UCSD-AML1 (cell line): ENCODE measurements at regions not wholly inside any gene's neighbourhood (a gene's known extent, or its start where the extent isn't known, plus 50 kb on each side); places are given as distances from the start of the nearest gene placed in this dataset.
A peak's percentile ranks its signal among the peaks of the same experiment; 100 is the strongest.

ENCODE experiments used
- DNase-seq: peaks from one replicate; lab custom pipeline; 2025; ENCODE audit not compliant: unreplicated experiment; lab: John Stamatoyannopoulos, UW

DNA sequence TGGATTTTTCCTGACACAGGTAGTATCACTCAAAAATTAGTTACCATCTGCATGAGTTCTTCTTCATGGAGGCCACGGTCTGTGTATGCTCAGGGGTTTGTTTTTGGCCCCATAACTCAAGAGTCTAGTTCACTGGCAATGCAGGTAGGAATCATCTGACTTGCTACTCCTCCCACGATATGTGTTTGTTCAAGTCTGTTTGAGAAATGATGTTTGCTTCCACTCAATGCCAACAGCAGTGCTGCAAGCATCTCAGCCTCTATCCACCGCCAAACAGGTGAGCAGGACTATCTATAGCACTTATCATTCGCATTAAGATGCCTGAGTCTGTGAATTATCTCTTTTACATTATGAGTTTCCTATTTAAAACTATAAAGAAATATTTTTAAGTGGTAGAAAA, 264.8 kb upstream of the PTGER4 start:
- no peak for DNase-seq

DNA sequence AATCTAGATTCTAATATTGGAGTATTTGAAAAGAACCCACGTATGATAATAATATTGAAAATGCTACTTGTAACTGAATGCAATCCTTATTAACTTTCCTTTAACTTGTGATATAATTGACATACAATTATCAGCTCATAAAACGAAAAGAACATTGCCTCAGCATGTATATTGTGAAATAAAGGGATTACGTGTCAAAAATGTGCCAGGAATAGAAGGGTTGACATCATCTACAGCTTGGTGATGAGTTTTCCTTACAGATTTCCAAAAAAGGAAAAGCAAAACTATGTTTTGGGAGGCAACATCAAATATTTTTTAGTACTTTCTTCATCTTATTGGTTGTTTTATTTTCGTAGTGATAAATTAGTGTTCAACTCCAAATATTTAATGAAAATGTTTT, 266.0 kb upstream of the PTGER4 start:
- no peak for DNase-seq

DNA sequence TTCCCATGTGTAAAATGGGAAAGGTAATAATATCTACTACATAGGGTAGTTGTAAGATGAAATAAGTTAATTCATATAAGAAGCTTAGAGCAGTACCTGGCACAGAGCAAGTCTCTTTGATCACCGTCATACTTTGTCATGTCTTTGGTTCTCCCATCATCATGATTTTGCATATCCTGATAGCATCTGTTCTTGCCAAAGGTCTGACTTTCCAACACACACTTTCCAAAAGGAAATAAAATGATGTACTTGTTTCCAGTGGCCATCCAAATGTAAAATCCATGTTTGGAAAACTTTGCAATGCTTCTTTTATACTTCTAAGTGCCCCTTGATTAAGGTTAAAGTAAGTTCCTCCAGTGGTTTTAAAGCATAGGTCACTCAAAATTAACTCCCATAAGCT, 266.9 kb upstream of the PTGER4 start:
- DNase-seq: no peak

DNA sequence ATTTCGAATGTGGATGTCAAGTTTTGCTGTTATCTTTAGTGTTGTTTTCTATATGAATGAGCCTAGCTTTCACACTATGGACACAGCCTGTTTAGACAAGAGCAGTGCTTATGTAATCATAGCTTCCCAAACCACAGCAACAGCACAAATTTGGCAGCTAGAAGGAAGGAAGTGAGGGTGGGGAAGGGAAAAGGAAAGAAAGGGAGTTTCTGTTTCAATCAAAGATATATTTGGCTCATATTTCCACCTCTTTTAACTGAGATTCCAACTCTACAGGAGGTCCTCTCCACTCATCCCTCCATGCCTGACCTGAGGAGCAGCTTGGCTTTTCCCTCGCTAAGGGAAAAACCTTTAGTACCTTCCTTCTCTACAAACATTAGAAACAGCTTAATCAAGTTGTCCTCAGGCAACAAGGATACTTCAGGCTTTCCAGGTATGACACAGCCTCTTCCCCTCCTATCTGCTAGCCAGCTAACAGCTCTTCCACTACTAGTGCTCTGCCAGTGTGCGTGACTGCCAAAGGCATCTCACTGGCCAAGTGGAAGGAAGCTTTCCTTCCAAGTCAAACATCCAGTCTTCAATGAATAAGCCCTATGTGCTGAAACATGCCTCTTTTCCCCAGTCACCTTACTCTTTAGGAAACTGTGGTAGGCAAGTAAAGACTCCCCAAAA, 268.6 kb upstream of the PTGER4 start:
- peak; percentile 14 for DNase-seq

DNA sequence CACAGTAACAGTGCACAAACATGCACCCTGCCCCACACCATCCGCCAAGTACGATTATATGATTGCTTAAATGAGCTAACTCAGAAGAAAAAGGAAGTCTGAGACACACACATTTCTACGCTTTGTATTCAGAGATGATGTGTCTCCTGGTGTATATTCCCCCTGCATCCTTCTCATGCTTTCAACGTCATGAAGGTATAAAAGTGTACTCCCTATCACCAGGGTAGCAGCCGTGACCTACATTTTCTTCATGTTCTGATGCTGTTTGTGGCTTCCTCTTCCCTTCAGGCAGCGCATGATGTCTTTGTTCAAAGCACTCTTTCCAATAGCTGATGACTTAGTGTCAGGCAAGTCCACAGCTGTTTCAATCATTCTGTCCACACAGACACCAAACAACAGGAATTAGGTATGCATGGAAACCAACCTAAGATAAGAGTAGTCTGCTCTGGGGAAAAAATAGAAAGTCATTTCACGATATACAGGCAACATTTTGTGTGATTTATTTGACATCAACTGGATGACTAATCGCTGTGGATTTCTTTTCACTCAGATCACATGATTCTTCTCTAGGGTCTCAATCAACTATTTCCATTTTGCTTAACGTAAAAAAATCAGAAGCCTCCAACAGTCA, 269.4 kb upstream of the PTGER4 start:
- peak; percentile 21 for DNase-seq

DNA sequence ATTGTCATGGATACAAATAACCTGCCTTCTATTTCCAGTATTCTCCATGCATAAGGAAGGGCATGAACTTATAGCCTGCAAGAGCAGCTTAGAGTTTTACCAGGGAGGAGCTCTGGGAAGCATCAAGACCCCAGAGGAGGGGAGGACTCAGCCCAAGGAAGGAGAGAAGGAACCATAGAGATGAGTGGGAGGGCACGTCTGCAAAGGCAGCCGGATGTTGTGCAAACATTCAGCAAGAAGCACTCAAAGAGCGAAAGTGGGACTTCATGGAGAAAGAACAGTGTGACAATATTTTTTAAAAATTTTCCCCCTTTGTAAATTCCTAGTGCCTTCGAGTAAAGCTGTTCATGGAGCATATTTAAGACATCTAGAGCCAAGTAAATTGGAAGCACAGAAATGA, 270.1 kb upstream of the PTGER4 start:
- DNase-seq: peak; percentile 52

DNA sequence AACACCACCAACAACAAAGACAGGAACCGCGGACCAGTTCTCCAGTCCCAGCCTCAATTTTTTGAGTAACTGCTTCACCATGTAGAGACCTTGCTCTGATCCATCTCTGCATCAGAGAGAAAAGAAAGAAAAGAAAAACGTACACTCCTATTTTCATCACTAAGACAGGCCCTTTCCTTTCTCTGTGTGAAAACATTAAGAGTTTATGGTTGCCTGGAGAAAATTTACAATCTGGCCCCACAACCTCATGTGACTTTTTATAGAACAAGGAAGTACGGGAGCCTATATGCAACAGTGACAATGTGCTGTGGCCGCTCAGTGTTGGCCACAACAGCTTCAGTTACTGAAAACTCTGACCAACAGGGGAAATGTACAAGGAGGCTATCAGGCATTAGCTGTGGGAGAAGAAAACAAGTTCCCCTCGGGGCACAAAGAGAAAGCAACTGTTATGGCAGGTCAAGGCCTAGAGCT, 272.9 kb upstream of the PTGER4 start:
- DNase-seq: peak; percentile 28

DNA sequence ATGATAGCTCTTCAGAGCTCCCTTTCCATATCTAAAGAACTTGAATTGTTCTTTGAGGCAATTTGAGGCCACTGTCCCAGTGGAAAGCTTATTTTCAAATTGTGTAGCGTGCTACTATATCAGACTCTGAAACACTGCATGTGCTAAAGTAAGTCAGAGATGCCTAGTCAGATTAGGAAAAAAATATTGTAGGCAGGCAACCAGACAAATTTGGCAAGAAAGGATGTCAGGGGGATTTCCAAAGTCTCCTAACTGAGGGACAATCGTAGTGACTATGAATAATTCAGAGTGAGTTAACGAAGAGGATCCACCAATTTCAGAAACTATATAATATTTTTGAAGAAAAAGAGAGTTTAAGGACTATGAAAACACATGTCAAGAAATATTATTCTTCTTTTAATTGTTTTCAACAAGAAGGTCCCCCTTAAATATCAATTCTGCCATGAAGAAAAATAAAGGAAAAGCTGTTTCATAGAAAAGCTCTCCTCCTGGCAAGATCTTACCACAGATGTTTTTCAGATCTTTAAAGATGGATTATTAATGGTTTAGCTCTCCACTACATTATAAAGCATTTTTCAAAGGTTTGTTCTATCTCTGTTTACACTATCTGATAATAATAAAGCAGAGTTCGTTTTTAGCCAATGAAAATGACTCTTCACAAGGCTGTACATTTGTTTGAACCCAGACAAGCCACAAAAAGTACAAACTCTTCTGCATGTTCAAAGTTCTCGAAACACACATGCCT, 273.5 kb upstream of the PTGER4 start:
- no peak for DNase-seq

DNA sequence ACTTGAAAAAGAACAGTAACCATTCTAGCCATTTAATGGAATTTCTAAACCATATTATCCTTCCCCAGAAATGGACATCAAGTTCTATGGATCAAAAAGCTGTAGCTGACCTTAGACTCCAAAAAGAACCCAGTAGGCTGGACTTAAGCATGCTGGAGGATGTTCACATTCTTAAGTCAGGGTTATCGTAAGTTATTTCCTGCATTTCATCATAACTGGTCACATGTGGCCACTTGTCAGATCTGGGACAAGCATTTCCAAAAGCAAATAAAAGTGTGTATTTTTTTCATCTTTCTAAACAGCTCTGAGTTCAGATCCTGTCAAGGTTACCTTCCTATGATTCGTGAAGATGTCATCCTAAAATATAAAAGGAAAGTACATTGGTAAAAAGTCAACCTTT, 274.5 kb upstream of the PTGER4 start:
- DNase-seq: no peak

DNA sequence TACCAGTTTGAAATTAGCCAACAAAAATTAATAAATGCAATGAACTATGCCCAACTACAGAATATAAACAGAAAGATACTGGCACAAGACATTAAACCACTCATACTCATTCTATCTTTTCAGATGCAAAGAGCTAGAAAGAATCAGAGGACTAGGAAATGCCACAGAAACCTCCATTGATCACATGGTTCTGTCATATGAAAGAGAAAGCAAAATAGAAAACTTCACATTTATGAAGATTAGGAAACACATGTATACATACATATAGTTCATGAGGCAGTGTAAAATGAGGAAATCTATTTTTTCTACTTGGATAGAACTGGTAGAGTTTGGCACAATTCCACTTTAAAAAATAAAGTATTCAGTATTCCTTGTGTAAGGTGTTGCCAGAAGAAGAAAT, 275.1 kb upstream of the PTGER4 start:
- DNase-seq: no peak

DNA sequence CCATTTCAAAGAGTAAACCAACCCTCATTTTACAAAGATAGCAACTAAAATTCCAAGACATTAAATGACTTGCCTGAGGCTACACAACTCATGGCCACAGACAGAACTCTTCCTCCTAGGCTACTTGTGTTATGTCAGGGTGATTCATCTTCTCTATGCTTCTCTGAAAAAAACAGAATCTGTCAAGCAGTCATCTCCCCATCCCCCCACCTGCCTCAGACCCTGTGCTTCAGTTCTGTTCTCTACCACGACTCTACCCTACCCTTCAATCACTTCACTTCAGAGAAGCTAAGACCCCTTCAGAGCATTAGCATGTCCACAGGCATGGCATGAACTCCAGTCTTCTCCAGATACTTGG, 277.7 kb upstream of the PTGER4 start:
- peak; percentile 11 for DNase-seq

DNA sequence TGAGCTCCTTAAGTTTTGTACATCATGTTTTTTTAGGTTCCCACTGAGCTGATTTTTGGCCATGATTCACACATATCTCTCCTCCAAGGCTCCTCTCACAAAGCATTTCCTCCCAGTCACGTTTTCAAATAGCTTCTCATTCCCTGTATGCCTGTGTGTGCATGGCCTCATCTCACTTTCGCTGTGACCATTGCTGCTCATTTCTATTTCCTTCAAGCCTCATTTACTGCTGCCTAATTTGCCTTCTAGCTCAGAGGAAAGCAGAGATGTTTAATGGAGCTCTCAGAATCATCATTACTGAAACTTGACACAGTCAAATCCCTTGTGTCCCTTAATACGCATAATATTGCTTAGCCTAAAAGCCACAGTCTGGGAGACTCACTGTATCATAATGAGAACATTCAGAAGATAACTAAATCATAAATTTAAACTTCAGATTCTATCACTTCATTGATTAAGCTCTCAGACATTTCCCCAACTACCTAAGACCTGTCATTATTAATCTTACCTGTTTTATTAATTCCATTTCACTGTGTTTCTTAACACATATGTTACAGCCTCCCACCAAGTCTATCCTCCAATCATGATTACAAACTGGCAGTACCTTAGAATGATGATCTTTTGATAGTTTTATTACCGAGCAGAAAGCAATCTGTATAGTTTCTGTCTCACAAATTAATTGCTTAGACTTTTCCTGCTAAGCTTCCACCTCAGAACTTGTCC, 278.3 kb upstream of the PTGER4 start:
- DNase-seq: no peak

DNA sequence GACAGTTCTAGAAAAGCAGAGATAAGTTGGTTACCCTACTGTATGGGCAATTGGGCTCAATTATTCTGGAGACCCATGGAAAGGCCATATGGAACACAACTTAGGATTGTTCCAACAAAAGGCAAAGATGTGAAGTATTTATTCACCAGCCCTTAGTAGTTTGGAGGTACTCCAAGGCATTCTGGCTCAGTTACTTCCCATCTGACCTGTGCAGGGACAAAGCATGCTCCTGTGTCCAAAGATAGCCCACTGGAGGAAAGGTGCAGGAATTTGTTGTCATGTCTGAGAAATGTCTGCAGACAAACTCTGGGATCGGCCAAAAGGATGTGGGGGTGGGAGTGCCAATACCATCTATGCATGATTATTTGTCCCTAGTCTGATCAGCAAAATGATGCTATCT, 279.5 kb upstream of the PTGER4 start:
- no peak for DNase-seq

DNA sequence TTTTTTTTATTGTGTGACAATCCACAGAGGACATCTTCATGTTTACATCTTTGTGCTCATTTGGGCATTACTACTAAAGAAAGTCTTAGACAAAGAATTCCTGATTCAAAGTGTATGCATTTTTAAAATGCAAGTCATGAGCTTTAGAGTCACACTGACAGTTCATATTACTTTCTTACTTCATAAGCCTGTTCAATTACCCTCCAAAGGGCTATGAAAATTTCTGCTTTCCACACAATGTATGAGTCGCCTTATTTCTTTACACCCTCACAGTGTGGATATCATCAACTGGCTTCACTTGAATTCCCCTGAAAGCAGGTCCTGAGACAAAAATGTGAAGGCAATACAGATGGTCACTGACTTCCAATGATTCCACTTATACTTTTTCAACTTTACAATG, 280.4 kb upstream of the PTGER4 start:
- DNase-seq: no peak

DNA sequence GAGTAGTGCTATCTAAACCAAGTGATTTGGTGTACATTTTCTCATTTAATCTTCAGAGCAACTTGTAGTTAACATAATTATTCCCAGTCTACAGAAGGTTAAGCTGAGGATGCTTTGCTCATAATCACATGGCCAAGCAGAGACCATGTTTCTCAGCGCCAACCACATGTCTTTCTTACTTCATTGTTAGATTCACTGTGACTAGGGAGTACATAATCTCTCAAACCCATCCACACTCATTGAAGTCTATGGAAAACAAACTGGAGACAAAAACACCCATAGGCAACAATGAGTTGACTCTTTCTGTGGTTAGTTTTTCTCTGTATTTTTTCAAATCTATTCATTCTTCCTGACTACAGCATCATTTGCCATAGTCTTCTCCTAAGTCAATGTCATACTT, 281.7 kb upstream of the PTGER4 start:
- DNase-seq: no peak

DNA sequence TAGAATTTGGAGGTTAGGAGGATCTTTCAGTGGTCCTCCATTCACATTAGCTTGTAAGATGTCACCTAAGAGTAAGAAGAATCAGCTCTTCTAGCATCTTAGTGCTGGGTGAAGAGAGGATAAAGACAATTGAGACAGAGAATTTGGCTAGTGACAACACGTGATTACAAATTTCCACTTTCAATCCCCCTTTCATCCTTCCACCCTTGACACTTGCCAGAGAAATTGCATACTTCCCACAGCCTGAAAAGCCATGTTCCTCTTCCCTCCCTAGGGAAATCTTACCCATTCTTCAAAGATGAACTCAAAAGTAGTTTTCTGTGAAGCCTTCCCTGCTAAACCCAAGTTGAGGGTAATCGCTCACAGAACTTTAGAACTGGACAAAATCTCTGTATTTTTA, 282.6 kb upstream of the PTGER4 start:
- DNase-seq: no peak

DNA sequence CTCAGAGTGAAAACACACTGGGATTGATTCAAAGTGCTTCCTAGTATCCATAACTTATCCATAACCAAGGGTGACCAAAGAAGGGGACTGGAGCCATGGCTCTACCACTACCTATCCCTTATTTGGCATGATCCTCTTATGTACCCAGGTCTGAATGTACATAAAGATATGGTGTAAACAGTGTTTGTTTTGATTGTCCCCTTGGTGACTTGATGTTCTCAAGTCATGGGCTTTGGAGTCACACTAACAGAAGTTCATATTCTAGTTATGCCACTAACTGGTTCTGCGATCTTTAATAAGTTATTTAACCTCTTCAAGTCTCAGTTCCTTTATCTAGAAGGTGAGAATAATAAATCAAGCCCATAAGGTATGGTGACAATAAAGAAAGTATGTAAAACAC, 283.4 kb upstream of the PTGER4 start:
- DNase-seq: no peak

DNA sequence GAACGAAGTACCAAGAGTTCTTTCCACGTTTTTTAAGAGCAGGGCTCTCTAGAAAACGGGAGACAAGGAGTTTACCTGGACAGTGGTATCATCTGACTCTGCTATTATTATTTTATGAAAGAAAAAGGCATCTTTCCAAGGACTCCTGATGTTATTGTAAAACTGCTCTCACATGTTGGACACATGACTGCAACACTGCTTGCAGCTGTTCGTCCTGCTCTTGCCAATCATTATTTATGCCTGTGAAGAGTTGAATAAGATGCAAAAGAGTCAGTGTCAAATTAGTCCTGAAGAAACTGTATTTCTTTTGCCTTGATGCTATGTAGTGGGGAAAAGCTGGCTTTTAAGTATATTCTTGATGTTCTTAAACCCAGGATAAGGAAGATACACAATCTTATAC, 284.5 kb upstream of the PTGER4 start:
- no peak for DNase-seq

DNA sequence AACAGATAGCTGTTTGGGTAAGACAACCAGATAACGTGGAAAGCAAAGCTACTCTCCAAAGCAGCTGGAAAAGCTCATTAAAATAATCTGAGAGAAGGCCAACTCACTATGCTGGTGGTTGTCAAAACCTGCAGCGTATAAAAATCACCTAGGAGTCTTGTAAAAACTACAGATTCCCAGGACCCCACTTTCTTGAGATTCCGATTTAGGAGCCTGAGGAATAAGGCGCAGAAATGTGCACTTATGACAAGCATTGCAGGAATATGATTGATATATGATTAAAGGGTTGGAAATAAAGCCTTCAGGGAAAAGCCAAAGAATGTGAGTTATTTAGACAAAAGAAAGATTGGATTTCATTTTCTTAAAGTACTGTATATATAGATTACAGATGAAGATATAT, 285.0 kb upstream of the PTGER4 start:
- DNase-seq: no peak

DNA sequence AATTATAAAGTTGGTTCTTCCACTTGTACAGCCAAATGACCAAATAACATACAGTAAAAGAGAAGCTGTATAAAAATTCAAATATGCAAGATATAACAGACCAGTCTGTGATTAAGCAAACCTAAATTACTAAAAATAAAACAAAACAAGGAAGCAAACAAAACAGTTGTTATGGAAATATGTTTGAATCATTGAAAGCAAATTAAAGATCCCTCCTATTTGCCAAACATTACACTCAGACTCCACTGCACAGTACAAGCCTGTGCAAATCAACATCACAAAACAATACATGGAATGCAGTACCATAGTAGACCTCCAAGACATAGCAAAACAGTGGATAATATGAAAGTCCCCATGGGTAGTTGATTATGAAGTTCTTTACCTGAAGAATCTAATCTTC, 288.1 kb upstream of the PTGER4 start:
- DNase-seq: no peak

DNA sequence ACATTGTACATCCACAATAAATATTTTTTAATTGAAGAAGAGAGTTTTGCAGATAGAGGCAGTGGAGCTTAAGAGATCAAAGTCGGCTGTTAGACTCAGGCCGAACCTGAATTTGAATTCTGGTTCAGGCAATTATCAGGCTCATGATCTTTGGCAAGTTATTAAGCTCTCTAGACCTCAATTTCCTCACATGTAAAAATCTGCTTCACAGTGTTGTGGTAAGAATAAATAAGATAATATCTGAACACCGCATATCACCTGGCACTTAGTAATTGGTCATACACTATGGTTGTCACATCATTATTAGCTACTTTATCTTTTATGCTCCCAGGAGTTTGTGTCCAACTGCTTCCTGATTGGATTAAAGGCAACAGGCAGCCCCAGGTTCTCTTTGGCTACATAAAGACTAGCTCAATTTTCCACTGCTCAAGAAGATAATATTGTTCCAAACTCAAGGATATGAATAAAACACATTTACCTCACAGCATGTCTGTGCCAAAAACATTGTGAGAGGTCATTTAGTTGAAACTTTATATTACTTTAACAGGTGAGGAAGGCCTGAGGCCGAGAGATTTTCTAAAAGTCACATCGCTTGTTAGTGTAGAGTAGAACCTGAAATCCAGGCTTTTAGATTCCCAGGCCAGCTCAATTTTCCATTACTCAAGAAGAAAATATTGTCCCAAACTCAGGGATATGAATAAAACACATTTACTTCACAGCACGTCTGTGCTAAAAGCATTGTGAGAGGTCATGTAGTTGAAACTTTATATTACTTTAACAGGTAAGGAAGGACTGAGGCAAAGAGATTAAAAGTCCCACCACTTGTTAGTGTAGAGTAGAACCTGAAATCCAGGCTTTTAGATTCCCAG, 289.2 kb upstream of the PTGER4 start:
- DNase-seq: no peak
